LNCaP clone FGC (cell line): ENCODE measurements at regions not wholly inside any gene's neighbourhood (a gene's known extent, or its start where the extent isn't known, plus 50 kb on each side); places are given as distances from the start of the nearest gene placed in this dataset.

Experiments used
- DNase-seq: peaks from one replicate; pipeline ENCODE4 v3.0.0-alpha.2; 2011; ENCODE audit warnings: low read depth
- H3K4me3 ChIP-seq: 2 replicates; pipeline ENCODE4 v1.5.1; 2011; ENCODE audit warnings: mild to moderate bottlenecking, low read depth, low read length, control low read depth
- CTCF ChIP-seq: IDR thresholded peaks from 2 replicates; pipeline ENCODE4 v1.5.1; 2012; ENCODE audit warnings: mild to moderate bottlenecking; ENCODE audit not compliant: control insufficient read depth, insufficient read depth; ENCODE audit errors: extremely low read depth

DNA sequence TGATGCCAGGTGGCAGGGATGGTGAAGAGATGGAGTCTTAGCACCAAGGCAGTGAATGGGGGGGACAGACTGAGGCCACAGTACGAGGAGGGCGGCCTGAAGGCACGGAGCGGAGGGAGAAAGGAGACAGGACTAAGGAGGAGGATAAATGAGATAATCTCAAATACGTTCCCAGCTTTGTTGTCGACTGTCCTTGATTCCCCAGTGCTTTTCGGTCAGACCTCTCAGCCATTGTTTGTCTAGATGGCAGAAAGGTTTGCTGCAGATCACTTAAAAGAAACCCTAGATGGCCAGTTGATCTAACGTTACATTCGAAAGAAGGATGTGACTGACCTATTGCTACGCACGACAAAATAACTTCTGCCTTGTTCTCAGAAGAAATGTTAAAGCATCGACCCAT is 479.0 kb downstream of the GATA3 start:
- no peak for DNase-seq
- H3K4me3 ChIP-seq: no peak overlapping the region
- no peak for TF ChIP-seq CTCF

DNA sequence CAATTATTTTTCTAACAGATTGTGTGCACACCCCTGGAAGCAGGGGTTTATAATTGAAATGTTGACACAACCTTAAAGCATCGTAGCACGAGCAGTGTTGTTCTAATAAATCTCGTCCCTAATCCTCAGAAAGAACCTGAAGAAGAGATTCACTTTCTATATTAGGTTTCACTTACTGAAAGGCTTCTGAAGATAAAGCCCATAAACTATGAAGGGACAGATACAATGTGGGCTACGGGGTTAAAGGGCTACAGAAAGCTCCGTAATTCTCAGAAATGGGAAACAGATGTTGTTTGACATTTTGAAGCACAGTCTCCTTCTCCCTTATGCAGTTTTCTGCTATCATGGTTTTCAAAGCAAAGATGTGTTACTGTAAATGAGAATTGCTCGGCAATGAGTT is 479.6 kb downstream of the GATA3 start:
- TF ChIP-seq CTCF: no peak
- DNase-seq: no peak
- H3K4me3 ChIP-seq: no peak overlapping the region

GRCh38 chr10:8534891-8535290 is 480.4 kb downstream of the GATA3 start:
- no peak for TF ChIP-seq CTCF
- H3K4me3 ChIP-seq: no peak overlapping the region
- no peak for DNase-seq

GRCh38 chr10:8539056-8539455 is 484.6 kb downstream of the GATA3 start:
- no peak overlapping the region for H3K4me3 ChIP-seq
- no peak for TF ChIP-seq CTCF
- no peak for DNase-seq

GRCh38 chr10:8543361-8544056 is 489.0 kb downstream of the GATA3 start:
- TF ChIP-seq CTCF: no peak
- no peak overlapping the region for H3K4me3 ChIP-seq
- no peak for DNase-seq

DNA sequence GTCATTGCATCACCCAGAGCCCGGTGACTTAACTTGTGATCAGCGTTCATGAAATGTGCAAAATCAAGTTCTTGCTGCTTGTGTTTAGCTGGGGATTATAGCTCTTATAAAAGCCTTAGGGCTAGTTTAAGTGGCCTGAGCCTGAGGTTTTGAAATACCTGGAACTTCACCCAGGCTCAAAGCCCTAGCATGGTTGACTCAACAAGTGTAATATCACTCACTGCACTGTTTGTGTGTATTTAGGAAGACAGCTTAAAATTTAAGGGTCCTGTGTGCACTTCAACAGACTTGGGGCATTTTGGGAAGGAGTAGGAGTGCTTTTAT is 489.5 kb downstream of the GATA3 start:
- H3K4me3 ChIP-seq: no peak overlapping the region
- no peak for TF ChIP-seq CTCF
- no peak for DNase-seq

- DNase-seq: no peak
- TF ChIP-seq CTCF: no peak
- no peak overlapping the region for H3K4me3 ChIP-seq
Measured at GRCh38 chr10:8544500-8544899, 490.0 kb downstream of the GATA3 start.
